HG02840 (cell line): ENCODE measurements at regions not wholly inside any gene's neighbourhood (a gene's known extent, or its start where the extent isn't known, plus 50 kb on each side); places are given as distances from the start of the nearest gene placed in this dataset.
A peak's percentile ranks its signal among the peaks of the same experiment; 100 is the strongest.

Experiments
- ATAC-seq: cut with Tn5 transposase; IDR thresholded peaks from one replicate; pipeline ENCODE4 v1.9.1; 2021; ENCODE audit warnings: mild to moderate bottlenecking, moderate library complexity, moderate number of reproducible peaks; ENCODE audit not compliant: unreplicated experiment, low FRiP score

DNA sequence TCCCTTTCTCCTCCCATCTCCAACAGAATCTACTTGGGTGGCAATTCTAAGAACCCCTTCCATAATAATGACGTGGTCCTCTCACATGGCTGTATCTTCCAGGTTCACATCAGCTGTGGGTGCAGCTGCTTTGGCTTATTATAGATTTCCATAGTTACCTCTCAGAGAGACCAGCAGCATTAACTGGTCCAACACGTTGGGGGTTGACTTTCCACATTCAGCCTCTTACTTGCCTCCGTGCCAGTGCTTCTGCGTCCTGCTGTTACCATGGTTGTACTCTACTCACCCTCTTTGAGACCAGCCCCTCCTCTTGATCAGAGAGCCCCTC is 570.7 kb downstream of the PLCL1 start:
- no peak for ATAC-seq

DNA sequence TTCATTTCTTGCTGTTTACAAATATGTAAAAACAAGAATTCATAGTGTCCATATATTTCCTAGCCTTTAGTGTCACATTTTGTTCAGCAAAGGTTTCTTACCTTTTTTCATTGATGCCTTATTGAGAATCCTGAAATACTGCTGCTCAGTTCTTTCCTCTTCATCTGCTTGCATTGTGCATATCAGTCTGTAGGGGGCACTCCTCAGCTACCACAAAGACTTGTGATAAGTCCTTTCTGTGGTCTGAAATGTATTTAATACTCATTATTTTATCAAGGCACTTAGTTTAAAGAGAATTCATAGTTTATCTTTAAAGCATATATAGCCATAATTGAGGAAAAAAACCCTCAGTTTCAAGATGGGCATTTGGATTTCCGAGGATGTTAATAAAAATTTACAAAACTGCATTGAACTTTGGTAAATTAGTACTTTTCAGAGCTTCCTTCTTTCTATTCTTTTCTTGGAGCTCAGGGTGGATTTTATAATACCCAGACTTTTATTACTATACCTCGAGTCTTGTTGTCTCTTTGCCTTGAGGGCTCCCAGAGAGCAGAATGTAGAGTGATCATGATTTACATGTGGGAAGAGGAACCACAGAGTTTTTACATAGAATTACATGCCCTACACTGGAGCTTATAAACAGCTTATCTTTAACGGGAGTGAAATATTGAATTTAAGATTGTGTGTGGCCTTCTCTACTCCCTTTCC is 570.1 kb downstream of the PLCL1 start:
- ATAC-seq = no peak

DNA sequence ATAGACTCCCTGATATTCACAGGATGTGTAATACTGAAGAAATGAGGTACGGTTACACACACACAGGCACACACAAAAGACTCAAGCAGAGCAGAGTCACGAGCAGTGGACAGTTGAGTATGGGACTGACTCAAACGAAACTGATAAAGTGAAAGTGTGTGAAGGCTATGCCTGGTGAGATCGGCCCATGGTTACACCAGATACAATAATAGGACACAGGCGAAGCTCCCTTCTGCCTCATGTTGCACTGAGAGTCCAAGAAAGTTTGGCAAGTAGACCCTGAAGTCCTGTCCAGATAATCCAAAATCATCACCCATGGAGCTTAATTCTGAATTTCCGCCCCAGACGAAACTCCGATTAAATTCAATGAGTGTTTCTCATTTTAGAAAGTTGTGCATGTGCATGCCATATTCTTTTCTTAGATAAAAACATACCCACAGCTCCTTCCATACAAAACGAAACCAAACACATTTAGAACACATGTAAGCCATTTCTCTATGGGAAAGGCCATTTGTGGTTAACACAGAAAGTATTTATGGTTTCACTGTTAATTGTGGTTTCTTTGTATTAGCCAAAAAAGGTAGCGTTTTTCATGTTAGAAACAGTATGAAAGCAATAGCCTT is 567.6 kb downstream of the PLCL1 start:
- peak; percentile 94 for ATAC-seq

DNA sequence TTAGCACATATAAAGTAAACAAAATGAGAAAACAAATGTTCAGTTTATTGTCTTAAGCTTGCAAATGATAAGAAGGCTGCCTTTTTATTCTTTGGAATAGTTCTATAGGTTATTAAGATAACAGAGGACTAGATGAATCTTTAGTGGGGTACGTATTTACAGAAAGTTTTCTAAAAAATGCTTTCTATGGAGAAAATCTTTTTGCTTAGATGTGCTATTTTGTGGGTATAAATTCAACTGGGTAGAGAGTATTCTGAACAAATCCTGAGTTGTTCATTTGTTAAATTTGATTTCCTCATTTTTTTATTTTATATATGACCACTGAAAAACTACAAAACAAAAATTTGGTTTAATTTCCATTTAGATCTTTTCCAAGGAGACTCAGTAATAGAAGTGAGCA is 566.9 kb downstream of the PLCL1 start:
- no peak for ATAC-seq

DNA sequence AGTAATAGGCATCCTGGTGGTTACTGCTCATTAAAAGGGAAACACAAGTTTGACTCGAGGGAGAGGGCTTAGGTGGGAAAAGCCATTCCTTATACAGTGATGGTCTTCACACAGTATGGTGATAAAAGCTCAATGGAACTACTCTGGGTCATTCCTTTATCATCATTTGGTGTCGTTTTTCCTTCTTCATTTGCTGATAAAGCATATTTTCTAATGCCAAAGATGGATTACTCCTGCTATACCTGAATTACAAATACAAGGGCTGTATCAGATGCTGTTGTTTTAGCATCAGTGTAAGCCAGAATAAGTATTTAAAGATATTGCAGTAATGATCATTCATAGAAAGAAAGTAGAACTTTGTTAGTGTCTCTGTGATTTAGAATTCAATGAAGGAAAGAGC is 563.7 kb downstream of the PLCL1 start:
- ATAC-seq = no peak

DNA sequence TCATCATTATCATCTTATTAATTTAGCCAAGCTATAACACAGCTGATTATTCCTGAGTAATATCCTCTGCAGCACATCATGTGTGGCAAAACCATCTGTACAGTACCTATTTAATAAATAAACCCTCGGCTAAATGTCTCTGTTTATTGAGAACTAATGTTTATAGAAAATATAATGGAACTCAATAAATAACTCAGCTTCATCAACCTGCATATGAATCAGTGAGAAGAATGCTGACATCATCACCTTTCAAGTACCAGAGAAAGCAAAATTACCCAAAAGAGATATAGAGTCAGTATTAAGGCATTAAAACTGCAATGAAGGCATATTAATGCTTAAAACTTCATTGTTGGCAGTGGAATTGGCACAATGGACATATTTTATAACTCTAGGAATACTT is 558.3 kb downstream of the PLCL1 start:
- no peak for ATAC-seq

DNA sequence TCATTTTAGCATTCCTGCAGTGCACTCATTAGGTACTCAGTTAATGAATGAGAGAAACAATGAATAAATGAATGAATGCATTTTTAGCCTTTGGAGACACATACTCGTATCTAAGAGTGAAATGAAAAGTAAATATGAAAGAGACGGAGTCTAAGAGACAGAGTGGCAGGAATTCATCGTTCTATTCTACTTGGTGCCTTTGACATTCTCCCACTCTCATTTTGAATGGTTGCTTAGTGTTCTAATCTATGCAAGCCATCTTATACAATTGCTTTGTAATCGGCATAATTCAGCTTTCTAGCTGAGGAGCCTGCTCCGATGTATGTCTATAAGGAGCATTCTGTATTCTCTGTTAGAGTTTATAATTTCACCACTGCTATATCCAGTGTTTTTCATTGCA is 554.9 kb downstream of the PLCL1 start:
- ATAC-seq = no peak

DNA sequence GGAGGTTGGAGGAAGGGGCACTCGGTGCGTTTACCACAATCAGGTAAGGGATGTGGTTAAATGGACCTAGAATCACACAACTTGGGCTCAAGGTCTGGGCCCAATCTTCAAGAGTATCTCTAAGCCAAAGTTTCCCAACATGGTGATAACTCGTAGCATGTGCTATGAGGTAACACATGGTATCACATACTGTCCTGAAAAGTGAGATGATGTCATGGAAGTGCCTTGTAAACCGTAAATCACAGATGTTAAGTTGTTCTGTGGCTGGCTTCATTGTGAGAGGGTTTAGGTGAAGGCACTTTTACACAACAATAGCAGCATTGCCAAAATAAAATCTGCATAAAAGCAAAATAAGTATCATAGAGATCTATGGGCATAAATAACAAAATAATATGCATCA is 551.8 kb downstream of the PLCL1 start:
- no peak for ATAC-seq

DNA sequence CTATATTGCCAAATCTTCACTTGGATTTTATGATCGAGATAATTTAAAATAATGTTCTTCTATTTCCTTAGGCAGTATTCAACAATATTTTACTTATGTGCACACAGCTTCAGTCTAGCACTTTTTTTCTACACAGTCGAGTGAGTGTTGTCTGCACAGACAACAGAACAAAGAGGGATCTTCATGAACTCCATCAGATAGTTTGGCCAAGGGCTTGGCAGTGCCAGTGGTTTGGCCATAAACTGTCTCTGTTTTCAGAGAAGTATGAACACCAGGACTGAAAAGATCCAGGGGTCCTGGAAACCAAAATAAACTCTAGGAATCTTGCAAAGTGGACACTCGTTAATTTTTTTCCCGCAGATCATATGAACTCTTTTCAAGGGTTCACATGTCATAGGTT is 547.3 kb downstream of the PLCL1 start:
- no peak for ATAC-seq

DNA sequence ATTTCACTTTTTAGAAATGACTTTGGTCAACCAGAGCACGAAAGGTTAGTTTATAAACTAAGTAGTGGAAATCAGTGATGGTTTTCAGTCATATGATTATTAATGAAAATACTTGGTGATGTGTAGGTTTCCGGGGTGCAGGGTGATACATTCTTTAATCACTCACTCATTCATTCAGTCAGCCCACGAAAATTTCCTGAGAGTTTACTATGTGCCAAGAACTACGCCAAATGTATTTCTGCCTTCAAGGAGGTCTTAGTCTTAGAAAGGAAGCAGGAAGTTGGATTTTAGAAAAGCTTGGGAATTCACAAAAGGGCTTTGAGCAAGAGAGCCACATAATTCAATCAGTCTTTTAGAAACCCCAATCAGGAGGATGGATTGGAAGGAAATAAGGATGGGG is 543.6 kb downstream of the PLCL1 start:
- no peak for ATAC-seq

DNA sequence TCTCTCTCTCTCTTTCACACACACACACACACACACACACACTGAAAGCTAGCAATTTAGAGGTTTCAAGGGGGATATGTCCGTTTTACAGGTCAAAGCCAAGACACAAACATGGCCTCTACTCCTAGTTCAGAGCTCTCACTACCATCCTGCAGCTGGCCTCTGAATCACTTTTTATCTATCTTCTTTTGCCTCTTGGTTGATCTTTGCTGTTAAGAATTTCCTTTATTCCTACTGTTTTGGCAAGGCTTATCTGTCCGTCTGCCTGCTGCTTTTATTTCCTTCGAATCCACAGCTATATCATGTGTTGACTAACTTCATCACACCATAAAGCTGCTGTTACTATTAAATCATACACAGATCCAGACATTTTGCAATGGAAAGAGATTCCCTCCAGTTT is 543.0 kb downstream of the PLCL1 start:
- ATAC-seq = no peak

DNA sequence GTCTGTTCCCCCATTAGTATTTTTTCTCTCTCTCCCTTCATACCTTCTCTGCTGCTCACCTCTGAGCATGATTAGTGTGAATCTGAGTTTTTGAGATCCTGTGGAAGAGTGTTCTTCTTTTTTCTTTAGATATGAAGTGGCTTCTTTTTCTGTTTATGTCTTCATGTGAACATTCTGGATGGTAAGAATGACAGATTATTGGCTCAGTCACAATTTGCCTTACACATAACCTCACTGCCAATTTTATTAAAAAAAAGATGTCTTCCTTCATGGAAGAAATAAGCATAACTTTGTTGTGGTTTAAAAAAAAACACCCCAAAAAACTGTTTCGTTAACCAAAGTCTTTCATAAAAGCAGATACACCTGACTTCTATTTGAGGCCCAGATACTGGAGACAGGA is 539.1 kb downstream of the PLCL1 start:
- no peak for ATAC-seq

DNA sequence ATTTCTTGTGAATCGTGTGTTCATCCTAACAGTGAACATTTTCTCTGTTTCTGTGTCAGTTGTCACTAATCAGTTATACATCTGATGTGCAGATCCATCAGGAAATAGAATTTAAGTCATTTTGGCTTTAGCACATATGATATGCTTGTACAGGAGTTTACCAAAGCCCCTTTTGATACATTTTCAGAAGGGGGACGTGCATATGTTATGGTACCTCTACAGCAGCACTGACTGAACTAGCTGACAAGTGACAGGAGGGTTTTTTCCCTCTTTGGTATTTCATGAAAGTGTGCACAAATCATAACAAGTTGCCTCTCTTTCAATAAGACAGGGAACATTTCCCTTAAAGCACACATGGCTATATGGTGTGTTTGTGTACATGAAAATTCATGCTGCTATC is 536.5 kb downstream of the PLCL1 start:
- ATAC-seq = no peak

DNA sequence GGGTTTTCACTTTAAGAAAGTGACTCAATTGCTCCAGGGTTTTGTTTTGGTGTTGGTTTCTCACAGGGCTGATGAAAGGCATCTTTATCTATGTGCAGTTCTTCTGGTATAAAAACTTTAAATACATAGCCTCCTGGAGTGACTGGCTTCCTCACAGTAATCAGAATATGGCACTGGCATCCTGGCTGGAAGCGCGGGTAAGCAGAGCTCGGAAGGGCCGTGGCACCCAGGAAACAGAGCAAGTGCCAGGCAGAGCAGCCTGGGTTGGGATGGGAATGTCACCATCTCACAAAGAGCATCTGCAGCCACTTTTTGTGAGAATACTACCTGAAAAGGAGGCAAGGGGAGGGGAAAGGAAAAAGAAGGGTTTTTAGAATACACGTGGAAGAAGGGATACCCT is 534.7 kb downstream of the PLCL1 start:
- no peak for ATAC-seq

DNA sequence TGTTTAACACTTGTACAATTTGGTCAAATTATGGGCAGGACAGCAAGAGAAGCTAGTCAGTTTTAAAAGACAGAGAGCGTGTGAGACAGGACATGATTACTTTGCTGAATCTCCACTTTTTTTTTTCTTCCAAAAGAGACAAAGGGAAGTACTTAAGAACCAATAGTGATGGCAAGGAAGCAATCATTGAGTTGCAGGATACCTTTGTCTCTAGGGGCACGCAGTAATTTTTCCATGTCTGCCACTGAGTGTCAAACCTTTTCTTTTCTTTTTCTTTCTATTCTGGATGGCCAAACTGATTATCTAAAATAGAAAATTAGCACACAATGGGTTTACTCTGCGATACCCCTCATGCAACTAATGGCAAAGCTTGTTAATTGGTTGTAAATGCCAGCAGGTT is 533.0 kb downstream of the PLCL1 start:
- ATAC-seq = no peak

DNA sequence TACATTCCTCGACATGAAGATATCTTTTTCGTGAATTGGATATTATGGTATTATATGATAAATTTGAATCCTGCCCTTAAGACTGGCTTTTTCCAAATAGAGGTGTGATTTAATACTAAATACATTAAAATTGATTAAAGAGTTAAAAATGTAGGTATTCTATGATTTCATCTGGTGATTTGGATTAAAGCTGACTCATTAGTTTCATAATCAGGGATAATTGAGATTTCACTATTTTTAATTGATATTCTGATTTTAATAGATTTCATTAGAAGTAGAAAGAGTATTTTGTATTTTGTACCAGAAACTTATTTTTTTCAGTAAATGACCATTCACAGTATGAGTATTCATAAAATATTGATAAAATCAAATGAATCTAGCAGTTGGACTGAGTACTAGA is 524.1 kb downstream of the PLCL1 start:
- ATAC-seq = no peak

DNA sequence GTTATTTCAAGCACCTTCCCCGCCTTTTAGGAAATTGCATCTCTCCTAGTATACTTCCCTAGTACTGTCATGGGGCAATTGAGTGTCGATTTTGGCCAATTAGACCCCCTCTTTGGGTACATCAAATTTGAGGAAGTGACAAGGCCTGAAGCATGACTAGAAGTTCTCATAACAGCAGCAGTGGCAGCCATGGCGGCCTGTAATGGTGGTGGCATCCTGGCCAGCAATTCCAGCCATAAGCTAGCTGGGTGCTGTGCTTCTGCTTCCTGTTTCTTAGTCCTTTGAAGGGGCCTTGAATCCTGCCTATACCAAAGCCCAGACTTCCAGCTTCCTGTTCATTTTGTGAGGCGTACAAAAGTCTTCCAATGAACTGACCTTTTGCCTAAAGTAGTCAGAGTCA is 523.1 kb downstream of the PLCL1 start:
- no peak for ATAC-seq

DNA sequence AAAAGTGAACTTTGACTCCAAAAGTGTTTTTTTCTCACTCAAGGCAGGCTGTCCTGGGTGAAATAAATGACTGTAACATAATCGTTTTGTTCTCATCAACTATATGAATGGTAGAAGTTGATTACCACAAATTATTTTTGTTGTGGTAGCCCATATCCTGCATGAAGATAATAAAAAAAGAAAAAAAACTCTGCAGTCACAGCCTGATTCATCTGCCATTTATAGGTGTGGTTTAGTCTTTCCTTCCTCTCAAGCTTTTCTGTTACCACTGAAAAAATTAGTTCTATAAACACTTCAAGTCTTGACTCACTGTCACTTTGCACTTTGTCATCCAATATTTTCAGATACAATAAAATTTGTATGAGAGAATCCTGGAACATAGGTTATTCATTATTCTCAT is 522.0 kb downstream of the PLCL1 start:
- ATAC-seq = no peak

DNA sequence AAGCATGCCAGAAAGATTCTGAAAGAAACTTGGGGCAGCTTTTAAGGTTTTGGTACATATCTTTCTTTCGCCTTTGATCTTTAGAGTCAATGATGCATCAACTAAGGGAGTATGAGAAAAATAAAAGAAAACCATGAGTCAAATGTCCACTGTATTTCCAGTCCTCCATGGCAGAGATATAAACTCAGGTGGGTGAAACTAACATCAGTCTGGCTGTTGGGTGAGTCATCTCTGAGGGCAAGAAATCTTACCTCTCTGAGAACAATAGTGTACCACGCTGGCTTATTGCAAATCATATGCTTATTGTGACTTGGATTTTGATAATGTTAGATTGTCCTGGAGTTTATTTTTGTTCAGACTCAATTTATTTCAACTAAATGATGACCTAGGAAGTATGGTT is 521.0 kb downstream of the PLCL1 start:
- no peak for ATAC-seq

DNA sequence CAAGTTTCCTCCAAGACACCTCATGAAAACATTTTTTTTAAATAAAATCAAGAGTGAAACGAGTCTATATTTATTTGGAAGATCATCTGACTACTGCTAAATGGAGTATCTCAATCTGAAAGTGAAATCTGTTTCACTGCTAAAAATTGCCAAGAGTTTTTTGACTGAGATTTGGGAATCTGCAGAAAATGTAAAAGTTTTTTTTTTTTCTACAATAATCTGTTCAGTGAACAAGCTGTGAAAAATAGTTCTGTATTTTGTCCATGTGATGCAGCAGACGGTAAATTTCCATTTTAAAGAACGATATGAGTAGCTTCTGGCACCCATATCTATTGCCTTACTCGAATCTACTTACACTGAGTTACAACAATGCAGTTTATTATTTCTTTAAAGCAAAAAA is 519.7 kb downstream of the PLCL1 start:
- ATAC-seq = no peak

DNA sequence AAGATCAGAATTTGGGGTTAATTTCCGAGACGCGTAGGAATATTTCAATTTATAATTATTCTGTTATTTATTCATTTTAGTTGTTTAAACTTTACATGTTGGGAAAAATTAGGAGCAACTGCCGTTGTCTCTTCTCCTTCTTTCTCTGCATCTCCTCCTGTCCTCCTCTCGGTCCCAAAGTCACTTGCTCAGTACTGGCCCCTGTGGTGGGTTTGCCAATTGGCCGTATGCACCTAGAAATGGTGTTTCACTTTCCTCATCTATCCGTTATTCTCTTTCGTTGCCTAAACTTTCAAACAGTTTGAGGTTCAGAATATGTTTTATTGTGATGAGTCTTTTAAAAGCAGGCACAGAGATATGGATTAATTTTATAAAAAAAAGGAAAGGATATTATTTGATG is 517.9 kb downstream of the PLCL1 start:
- no peak for ATAC-seq

DNA sequence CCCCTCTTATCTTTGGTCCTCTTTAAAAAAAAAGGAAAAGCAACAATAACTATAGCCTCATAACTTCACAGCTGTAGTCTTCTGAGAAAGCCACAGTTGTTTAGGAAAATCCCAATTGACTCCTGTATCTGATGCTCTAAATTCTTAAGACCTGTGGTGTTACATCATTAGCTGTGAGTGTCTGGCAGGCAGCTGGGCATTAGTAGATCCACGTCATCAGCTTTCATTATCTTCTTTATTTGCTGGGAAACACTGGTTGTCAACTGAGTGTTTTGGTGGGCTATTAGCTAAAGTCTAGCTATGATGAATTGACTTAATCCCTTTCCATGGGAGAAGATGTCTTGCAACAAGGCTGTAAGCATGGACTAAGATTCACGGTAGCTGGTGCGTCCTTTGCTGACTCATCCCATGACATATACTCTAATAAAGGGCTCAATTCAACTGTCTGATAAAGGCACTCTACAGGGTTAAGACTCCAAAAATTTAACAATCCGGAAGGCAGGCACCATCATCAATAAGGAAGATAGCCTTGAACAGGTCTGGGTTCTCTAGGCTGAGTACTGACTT is 517.2 kb downstream of the PLCL1 start:
- no peak for ATAC-seq
